OCI-LY7 (cell line): ENCODE measurements at regions not wholly inside any gene's neighbourhood (a gene's known extent, or its start where the extent isn't known, plus 50 kb on each side); places are given as distances from the start of the nearest gene placed in this dataset.

Source experiments
- BruUV-seq: library from RNA; stranded (reverse); fragments of 400-500 nt; replicated peaks from 2 replicates; lab custom pipeline; 2021; lab: Mats Ljungman, UMichigan
- CTCF ChIA-PET: fragments of 300-600 bp; sonication (Branson Sonifier 250); formaldehyde crosslinking; loops from one replicate; lab custom pipeline; 2022; ENCODE audit warnings: antibody characterized with exemption; ENCODE audit not compliant: unreplicated experiment; lab: Charles Lee
- POLR2A ChIA-PET: fragments of 300-600 bp; sonication (Branson Sonifier 250); formaldehyde crosslinking; loops from one replicate; lab custom pipeline; 2022; ENCODE audit warnings: antibody characterized with exemption; lab: Charles Lee
- DNase-seq: peaks from one replicate; pipeline ENCODE4 v3.0.0-alpha.2; 2015; ENCODE audit warnings: low spot score
- H2AFZ ChIP-seq: fragments of 200-600 bp; sonication (generic), shearing (Covaris generic); 2 replicates; pipeline ENCODE4 v1.6.1; 2014; ENCODE audit warnings: mild to moderate bottlenecking, antibody characterized with exemption, low read length, moderate library complexity
- H3K27ac ChIP-seq: fragments of 200-600 bp; sonication (generic); 2 replicates; pipeline ENCODE4 v1.5.1; 2014; ENCODE audit warnings: mixed run types, low read depth, mild to moderate bottlenecking, moderate library complexity, low read length, inconsistent platforms; ENCODE audit not compliant: poor library complexity, severe bottlenecking
- H3K36me3 ChIP-seq: fragments of 200-600 bp; sonication (generic); 2 replicates; pipeline ENCODE4 v1.6.1; 2014; ENCODE audit warnings: mild to moderate bottlenecking, antibody characterized with exemption, low read length, moderate library complexity, mixed read lengths; ENCODE audit not compliant: insufficient read depth
- H3K4me1 ChIP-seq: fragments of 200-600 bp; sonication (generic); 2 replicates; pipeline ENCODE4 v1.5.1; 2014; ENCODE audit warnings: mild to moderate bottlenecking, low read length; ENCODE audit not compliant: insufficient read depth, poor library complexity, severe bottlenecking
- H3K4me2 ChIP-seq: fragments of 200-600 bp; sonication (generic); 2 replicates; pipeline ENCODE4 v1.6.1; 2014; ENCODE audit warnings: mild to moderate bottlenecking, low read length
- H3K4me3 ChIP-seq: fragments of 200-600 bp; sonication (generic); 2 replicates; pipeline ENCODE4 v1.5.1; 2014; ENCODE audit warnings: mild to moderate bottlenecking, low read depth, low read length; ENCODE audit not compliant: poor library complexity, severe bottlenecking
- H3K79me2 ChIP-seq: fragments of 200-600 bp; sonication (generic); 2 replicates; pipeline ENCODE4 v1.6.1; 2016; ENCODE audit warnings: low read depth, mild to moderate bottlenecking, low read length, moderate library complexity, mixed read lengths; ENCODE audit not compliant: insufficient read depth
- H3K9me2 ChIP-seq: fragments of 200-600 bp; sonication (generic); 2 replicates; pipeline ENCODE4 v1.6.1; 2016; ENCODE audit warnings: mild to moderate bottlenecking, low read length, mixed read lengths; ENCODE audit not compliant: insufficient read depth
- H3K9me3 ChIP-seq: fragments of 200-600 bp; sonication (generic); 2 replicates; pipeline ENCODE4 v1.6.1; 2014; ENCODE audit warnings: mild to moderate bottlenecking, mixed run types, low read length, mixed read lengths
- H4K20me1 ChIP-seq: fragments of 200-600 bp; sonication (generic); 2 replicates; pipeline ENCODE4 v1.6.1; 2014; ENCODE audit warnings: mild to moderate bottlenecking, antibody characterized with exemption, low read length, moderate library complexity, mixed read lengths; ENCODE audit not compliant: insufficient read depth
- EZH2phosphoT487 ChIP-seq: fragments of 200-600 bp; sonication (generic); IDR thresholded peaks from 2 replicates; pipeline ENCODE4 v1.6.1; 2018; ENCODE audit warnings: low read depth, borderline replicate concordance, mild to moderate bottlenecking, mixed run types, antibody characterized with exemption, low read length, moderate library complexity, mixed read lengths
- intact Hi-C: fragments of 100-400 bp; cut with micrococcal nuclease; formaldehyde crosslinking; loops from one replicate; pipeline ENCODE4 v1.10.0; 2022; ENCODE audit not compliant: unreplicated experiment
- TF ChIP-seq, protein P1 (sequence below): fragments of 200-600 bp; sonication (generic); conservative IDR thresholded peaks from 2 replicates; pipeline ENCODE4 v1.5.1; 2014; ENCODE audit warnings: mild to moderate bottlenecking, antibody characterized with exemption, low read length, moderate library complexity, mixed read lengths

- Histone ChIP-seq H2AFZ (no peak overlapping the region), H3K4me1 (no peaks in the 10 kb centered on the region), H3K9me3 (no peaks in the 10 kb centered on the region), H3K4me3 (no peak overlapping the region), H3K27ac (no peak overlapping the region), H3K36me3 (no peaks in the 10 kb centered on the region), H3K4me2 (no peak overlapping the region), H4K20me1 (no peaks in the 10 kb centered on the region), H3K79me2 (no peaks in the 10 kb centered on the region), H3K9me2 (no peaks in the 10 kb centered on the region)
- DNase-seq, result no peak
- TF ChIP-seq, protein P1, sequence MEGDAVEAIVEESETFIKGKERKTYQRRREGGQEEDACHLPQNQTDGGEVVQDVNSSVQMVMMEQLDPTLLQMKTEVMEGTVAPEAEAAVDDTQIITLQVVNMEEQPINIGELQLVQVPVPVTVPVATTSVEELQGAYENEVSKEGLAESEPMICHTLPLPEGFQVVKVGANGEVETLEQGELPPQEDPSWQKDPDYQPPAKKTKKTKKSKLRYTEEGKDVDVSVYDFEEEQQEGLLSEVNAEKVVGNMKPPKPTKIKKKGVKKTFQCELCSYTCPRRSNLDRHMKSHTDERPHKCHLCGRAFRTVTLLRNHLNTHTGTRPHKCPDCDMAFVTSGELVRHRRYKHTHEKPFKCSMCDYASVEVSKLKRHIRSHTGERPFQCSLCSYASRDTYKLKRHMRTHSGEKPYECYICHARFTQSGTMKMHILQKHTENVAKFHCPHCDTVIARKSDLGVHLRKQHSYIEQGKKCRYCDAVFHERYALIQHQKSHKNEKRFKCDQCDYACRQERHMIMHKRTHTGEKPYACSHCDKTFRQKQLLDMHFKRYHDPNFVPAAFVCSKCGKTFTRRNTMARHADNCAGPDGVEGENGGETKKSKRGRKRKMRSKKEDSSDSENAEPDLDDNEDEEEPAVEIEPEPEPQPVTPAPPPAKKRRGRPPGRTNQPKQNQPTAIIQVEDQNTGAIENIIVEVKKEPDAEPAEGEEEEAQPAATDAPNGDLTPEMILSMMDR, result no peak
- no peak for TF ChIP-seq EZH2phosphoT487
- POLR2A ChIA-PET, result interaction anchor here (1.3 kb wide), 1 partner anchor 14 kb away, joined by 3 read pairs; no protein-coding TSS in a partner anchor
- no TSS peak for BruUV-seq
- intact Hi-C loops, result no loop called here
- CTCF ChIA-PET, result no interaction called here
Observed at GRCh38 chr2:186345745-186346144, 140.3 kb upstream of the ZC3H15 start.

DNA sequence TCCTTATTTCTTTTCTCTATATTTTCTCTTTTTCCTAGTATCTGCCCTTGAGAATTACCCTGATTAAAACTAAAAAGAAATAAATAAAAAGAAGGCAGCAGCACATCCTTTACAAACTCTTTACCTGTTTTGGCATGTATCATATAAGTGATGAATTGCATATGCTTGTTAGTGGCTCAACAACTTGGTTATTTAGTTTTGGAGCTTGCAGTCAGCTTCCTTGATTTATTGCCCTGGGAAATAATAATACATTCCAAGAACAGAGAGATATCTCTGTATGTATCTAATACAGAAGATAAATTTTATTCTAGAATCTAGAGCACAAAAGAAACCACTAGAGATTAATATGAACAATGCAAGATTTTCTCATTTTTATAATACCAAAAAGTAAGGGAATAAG, 139.8 kb upstream of the ZC3H15 start:
- ChIA-PET CTCF (no interaction called here), POLR2A (interaction anchor here (1.3 kb wide), 1 partner anchor 15 kb away, joined by 3 read pairs; no protein-coding TSS in a partner anchor)
- Histone ChIP-seq H3K79me2 (no peaks in the 10 kb centered on the region), H3K36me3 (no peaks in the 10 kb centered on the region), H3K4me1 (no peaks in the 10 kb centered on the region), H3K27ac (no peak overlapping the region), H4K20me1 (no peaks in the 10 kb centered on the region), H3K9me2 (no peaks in the 10 kb centered on the region), H3K4me3 (no peak overlapping the region), H3K4me2 (no peak overlapping the region), H3K9me3 (no peaks in the 10 kb centered on the region), H2AFZ (no peak overlapping the region)
- no TSS peak for BruUV-seq
- no peak for TF ChIP-seq EZH2phosphoT487
- TF ChIP-seq, protein P1, result no peak
- DNase-seq, result no peak
- intact Hi-C loops, result no loop called here

DNA sequence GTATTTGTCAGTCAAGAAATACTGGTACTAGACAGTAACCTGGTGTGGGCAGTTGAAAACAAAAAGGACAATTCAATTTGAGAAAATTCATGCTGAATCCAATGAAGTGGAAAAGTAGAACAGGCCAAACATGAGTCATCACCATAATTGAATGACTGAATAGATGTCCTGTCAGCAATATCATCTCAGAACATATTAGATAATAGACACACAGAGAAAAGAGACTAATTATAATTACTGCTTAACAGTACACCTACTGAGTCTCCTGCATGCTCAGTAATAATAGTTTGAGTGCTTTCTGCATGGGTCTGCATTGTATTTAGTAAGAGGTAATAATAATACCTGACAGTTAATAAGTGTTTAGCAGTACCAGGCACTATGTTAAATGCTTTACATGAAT, 138.6 kb upstream of the ZC3H15 start:
- TF ChIP-seq, protein P1, result no peak
- TF ChIP-seq EZH2phosphoT487, result no peak
- Histone ChIP-seq H2AFZ (no peak overlapping the region), H4K20me1 (no peaks in the 10 kb centered on the region), H3K36me3 (no peaks in the 10 kb centered on the region), H3K4me3 (no peak overlapping the region), H3K9me3 (no peaks in the 10 kb centered on the region), H3K79me2 (no peaks in the 10 kb centered on the region), H3K4me1 (no peaks in the 10 kb centered on the region), H3K27ac (no peak overlapping the region), H3K9me2 (no peaks in the 10 kb centered on the region), H3K4me2 (no peak overlapping the region)
- POLR2A ChIA-PET, result no interaction called here
- BruUV-seq, result no TSS peak
- CTCF ChIA-PET, result no interaction called here
- intact Hi-C loops, result no loop called here
- DNase-seq, result no peak
